Tibial nerve (tissue), 4 donors: ENCODE measurements at regions not wholly inside any gene's neighbourhood (a gene's known extent, or its start where the extent isn't known, plus 50 kb on each side); places are given as distances from the start of the nearest gene placed in this dataset.
A peak's percentile ranks its signal among the peaks of the same experiment; 100 is the strongest.

ENCODE experiments used
- DNase-seq, 2 donors: peaks; one replicate each; pipeline ENCODE4 v3.0.0-alpha.2; 2019; ENCODE audit warnings: low spot score in 2 of 2
- H3K27ac ChIP-seq, 4 donors: fragments of 200-600 bp; sonication (generic) in 3 of 4; one replicate each; pipeline ENCODE4 v1.5.1; 2017 to 2019; ENCODE audit warnings: mild to moderate bottlenecking in 1 of 4
- H3K27me3 ChIP-seq, 2 donors: fragments of 200-600 bp; sonication (generic) in 1 of 2; one replicate each; pipeline versions ENCODE4 v1.5.1 to v1.6.0; 2017 to 2019
- H3K36me3 ChIP-seq, 3 donors: fragments of 200-600 bp; sonication (generic); one replicate each; pipeline ENCODE4 v1.5.1; 2018 to 2019
- H3K4me1 ChIP-seq, 4 donors: fragments of 200-600 bp; sonication (generic) in 3 of 4; one replicate each; pipeline ENCODE4 v1.5.1; 2017 to 2019
- H3K4me3 ChIP-seq, 4 donors: fragments of 200-600 bp; sonication (generic) in 3 of 4; one replicate each; pipeline ENCODE4 v1.5.1; 2017 to 2019; ENCODE audit warnings: mild to moderate bottlenecking in 1 of 4, moderate library complexity in 1 of 4
- H3K9me3 ChIP-seq, 4 donors: fragments of 200-600 bp; sonication (generic) in 3 of 4; one replicate each; pipeline ENCODE4 v1.5.1; 2017 to 2019
- EP300 ChIP-seq, 2 donors: sonication (generic); formaldehyde crosslinking; IDR thresholded peaks; one replicate each; pipeline ENCODE4 v1.6.1; 2017; ENCODE audit warnings: antibody characterized with exemption in 2 of 2, mild to moderate bottlenecking in 1 of 2
- POLR2A ChIP-seq, 2 donors: fragments of 450-650 bp; IDR thresholded peaks; one replicate each; pipeline ENCODE4 v1.6.1; 2017; ENCODE audit warnings: antibody characterized with exemption in 2 of 2, mild to moderate bottlenecking in 2 of 2, moderate library complexity in 2 of 2
- WGBS, 2 donors: methylation state at CpG; one replicate each; pipeline ENCODE4 v1.1.5; 2018; 5-methylcytosine and 5-hydroxymethylcytosine counted together
- TF ChIP-seq, protein P1 (sequence below), 5 experiments: fragments of 200-600 bp in 3 of 5; fragments of 450-650 bp in 2 of 5; sonication (generic) in 3 of 5; IDR thresholded peaks; one replicate each; pipeline ENCODE4 v1.5.1; 2016 to 2019; ENCODE audit warnings: antibody characterized with exemption in 5 of 5, mild to moderate bottlenecking in 3 of 5, moderate library complexity in 2 of 5

DNA sequence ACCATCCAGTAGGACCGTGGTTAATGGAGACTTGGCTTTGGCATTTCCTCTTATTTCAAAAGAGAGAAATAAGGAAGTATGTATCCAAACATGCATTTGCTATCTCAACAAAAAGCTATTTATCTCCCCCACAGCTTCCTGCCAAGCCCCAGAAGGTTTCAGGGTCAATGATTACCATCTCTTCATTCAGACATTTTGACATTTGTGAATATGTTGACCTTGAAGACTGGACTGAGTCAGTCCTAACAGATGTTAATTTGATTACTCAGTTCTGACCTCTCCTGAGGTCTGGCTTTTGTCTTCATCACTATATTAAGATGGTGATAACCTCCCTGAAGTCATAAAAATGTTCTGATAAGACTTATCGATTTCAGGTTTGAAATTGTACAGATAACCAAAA lies 479.4 kb downstream of the AGTPBP1 start:
- whole genome bisulfite sequencing, 2 donors = 8 to 11% methylated on average over 2 of the region's 2 CpGs
- TF ChIP-seq, protein P1, sequence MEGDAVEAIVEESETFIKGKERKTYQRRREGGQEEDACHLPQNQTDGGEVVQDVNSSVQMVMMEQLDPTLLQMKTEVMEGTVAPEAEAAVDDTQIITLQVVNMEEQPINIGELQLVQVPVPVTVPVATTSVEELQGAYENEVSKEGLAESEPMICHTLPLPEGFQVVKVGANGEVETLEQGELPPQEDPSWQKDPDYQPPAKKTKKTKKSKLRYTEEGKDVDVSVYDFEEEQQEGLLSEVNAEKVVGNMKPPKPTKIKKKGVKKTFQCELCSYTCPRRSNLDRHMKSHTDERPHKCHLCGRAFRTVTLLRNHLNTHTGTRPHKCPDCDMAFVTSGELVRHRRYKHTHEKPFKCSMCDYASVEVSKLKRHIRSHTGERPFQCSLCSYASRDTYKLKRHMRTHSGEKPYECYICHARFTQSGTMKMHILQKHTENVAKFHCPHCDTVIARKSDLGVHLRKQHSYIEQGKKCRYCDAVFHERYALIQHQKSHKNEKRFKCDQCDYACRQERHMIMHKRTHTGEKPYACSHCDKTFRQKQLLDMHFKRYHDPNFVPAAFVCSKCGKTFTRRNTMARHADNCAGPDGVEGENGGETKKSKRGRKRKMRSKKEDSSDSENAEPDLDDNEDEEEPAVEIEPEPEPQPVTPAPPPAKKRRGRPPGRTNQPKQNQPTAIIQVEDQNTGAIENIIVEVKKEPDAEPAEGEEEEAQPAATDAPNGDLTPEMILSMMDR (IDR thresholded peaks at IDR 0.05) = no peak
- TF ChIP-seq EP300 (IDR thresholded peaks at IDR 0.05) (no peak), POLR2A (IDR thresholded peaks at IDR 0.05) (no peak)
- Histone ChIP-seq H3K4me3 (no peak overlapping the region), H3K27me3 (no peaks in the 10 kb centered on the region), H3K9me3 (no peaks in the 10 kb centered on the region), H3K4me1 (peaks cover 0 to 12% (median 0%) of the 10 kb centered on the region in 4 donors), H3K36me3 (no peaks in the 10 kb centered on the region), H3K27ac (no peak overlapping the region)
- no peak for DNase-seq

DNA sequence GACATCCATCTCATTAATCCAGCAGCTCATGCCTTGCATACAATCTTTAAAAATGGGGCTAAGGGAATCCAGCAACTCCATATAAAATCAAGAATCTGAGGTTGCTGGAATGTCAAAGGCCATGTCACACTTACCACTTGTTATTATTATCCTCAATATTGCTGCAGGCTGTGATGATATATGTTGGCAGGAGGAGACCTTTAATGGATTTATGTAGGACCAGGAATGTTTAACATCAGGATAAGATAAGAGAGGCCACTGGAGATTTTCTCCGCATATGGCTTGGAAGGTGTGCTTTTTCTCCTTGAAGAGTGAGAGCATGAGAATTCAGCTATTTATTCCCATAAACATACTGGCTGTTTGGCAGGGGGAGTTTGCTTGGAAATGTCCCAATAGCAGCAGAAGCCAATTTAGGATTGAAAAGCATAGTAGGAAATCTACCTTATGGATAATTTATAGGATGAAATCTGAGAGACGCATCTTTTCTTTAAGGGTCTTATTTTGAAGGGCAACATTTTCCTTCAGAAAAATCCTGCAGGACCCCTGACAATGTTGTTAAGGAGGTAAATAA lies 481.4 kb downstream of the AGTPBP1 start:
- no peaks in the 10 kb centered on the region for H3K27me3 ChIP-seq
- H3K4me3 ChIP-seq = no peak overlapping the region
- no peaks in the 10 kb centered on the region for H3K36me3 ChIP-seq
- 97 to 98% methylated on average over 2 of the region's 2 CpGs for WGBS, 2 donors
- H3K9me3 ChIP-seq = no peaks in the 10 kb centered on the region
- no peak for TF ChIP-seq POLR2A (IDR thresholded peaks at IDR 0.05)
- TF ChIP-seq, protein P1 (IDR thresholded peaks at IDR 0.05) = no peak
- no peak for TF ChIP-seq EP300 (IDR thresholded peaks at IDR 0.05)
- H3K4me1 ChIP-seq = peaks cover 0 to 11% (median 0%) of the 10 kb centered on the region in 4 donors
- no peak for DNase-seq
- no peak overlapping the region for H3K27ac ChIP-seq

DNA sequence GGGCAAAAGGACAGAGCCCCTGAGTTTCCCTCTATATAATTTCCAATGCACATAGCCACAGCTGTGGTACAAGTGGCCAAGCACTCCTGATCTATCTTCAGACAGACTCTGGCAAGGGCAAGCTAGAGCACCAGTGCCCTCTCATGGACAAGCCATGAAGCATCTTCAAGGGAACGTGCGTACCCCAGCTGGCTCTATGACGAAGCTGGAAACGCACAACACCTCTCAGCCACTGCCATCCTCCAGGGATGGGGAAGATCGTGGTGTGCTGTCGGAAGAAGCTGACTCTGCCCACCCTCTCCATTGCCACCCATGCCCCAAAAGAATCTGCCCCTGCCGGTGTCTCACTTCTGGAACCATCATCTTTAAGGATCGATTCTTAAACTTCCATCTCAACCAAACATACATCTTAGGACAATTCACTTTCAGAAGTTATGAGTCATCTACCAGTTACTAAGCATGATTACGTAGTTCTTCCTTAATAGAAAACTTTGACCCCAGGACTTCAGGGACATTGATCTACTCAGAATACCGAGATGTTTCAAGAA lies 482.9 kb downstream of the AGTPBP1 start:
- 26 to 29% methylated on average over 10 of the region's 10 CpGs for WGBS, 2 donors
- Histone ChIP-seq H3K27me3 (no peaks in the 10 kb centered on the region), H3K9me3 (no peaks in the 10 kb centered on the region), H3K4me3 (no peak overlapping the region), H3K36me3 (no peaks in the 10 kb centered on the region), H3K4me1 (peaks cover 0 to 11% (median 0%) of the 10 kb centered on the region in 4 donors), H3K27ac (no peak overlapping the region)
- TF ChIP-seq, protein P1 (IDR thresholded peaks at IDR 0.05) = peak; percentile 47 to 81 (median 74)
- no peak for TF ChIP-seq POLR2A (IDR thresholded peaks at IDR 0.05)
- peak in 1 of 2 donors; percentile 48 for TF ChIP-seq EP300 (IDR thresholded peaks at IDR 0.05)
- peak; percentile 28 to 66 for DNase-seq

DNA sequence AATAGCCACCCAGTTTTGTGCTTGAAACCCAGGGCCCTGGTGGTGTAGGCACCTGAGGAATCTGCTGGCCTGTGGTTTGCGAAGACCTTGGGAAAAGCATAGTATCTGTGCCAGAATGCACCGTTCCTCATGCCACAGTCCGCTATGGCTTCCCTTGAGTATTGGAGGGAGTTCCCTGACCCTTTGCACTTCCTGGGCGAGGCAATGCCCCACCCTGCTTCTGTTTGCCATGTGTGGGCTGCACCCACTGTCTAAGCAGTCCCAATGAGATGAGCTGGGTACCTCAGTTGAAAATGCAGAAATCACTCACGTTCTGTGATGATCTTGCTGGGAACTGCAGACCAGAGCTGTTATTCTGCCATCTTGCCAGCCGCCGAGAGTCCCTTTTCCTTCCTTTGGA lies 483.5 kb downstream of the AGTPBP1 start:
- H3K36me3 ChIP-seq = no peaks in the 10 kb centered on the region
- H3K27ac ChIP-seq = no peak overlapping the region
- peaks cover 0 to 11% (median 0%) of the 10 kb centered on the region in 4 donors for H3K4me1 ChIP-seq
- TF ChIP-seq, protein P1 (IDR thresholded peaks at IDR 0.05) = no peak
- TF ChIP-seq EP300 (IDR thresholded peaks at IDR 0.05) = no peak
- 88 to 94% methylated on average over 5 to 7 of the region's 7 CpGs for WGBS, 2 donors
- no peaks in the 10 kb centered on the region for H3K9me3 ChIP-seq
- no peak overlapping the region for H3K4me3 ChIP-seq
- no peaks in the 10 kb centered on the region for H3K27me3 ChIP-seq
- no peak for DNase-seq

DNA sequence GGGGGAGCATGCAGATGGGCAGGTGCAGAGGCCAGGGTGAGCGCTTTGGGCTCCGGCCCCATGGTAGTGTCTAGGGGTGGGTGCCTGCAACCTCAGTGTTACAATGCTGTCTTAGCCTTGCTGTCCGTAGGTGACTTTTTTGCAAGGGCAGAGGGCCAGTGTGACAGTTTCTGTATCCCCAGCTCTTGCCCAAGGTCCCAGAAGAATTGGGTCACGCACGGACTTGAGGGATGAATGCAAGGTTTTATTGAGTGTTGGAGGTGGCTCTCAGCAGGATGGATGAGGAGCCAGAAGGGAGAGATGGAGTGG lies 492.5 kb downstream of the AGTPBP1 start:
- Histone ChIP-seq H3K4me3 (no peak overlapping the region), H3K4me1 (peaks cover 0 to 8% (median 0%) of the 10 kb centered on the region in 4 donors), H3K9me3 (no peaks in the 10 kb centered on the region), H3K27ac (peak overlapping the region in 1 of 4 donors; percentile 48), H3K36me3 (no peaks in the 10 kb centered on the region), H3K27me3 (no peaks in the 10 kb centered on the region)
- TF ChIP-seq POLR2A (IDR thresholded peaks at IDR 0.05) (no peak), EP300 (IDR thresholded peaks at IDR 0.05) (no peak)
- TF ChIP-seq, protein P1 (IDR thresholded peaks at IDR 0.05) = no peak
- WGBS, 2 donors = 83 to 92% methylated on average over 5 of the region's 5 CpGs
- DNase-seq = no peak
